H1 (cell line): ENCODE measurements at regions not wholly inside any gene's neighbourhood (a gene's known extent, or its start where the extent isn't known, plus 50 kb on each side); places are given as distances from the start of the nearest gene placed in this dataset.

Experiments used
- BCL11A ChIP-seq, 2 experiments: IDR thresholded peaks; one replicate each; pipeline ENCODE4 v1.6.1; 2011; ENCODE audit warnings: low read depth in 2 of 2, low read length in 2 of 2, mild to moderate bottlenecking in 2 of 2
- CHD2 ChIP-seq: IDR thresholded peaks from 2 replicates; pipeline ENCODE4 v1.6.1; 2012; ENCODE audit warnings: low read length, improper control_type of control experiment
- EP300 ChIP-seq, 2 experiments: IDR thresholded peaks; 1 replicate in 1 of 2; 2 replicates in 1 of 2; pipeline ENCODE4 v1.6.1; 2011 to 2012; ENCODE audit warnings: low read depth in 2 of 2, low read length in 2 of 2, mild to moderate bottlenecking in 2 of 2, borderline replicate concordance in 1 of 2, inconsistent platforms in 1 of 2, moderate library complexity in 1 of 2
- EZH2 ChIP-seq: fragments of 200-600 bp; sonication (generic); IDR thresholded peaks from 2 replicates; pipeline ENCODE4 v1.7.1; 2012; ENCODE audit warnings: low read depth, mild to moderate bottlenecking, moderate library complexity, low read length, inconsistent platforms; ENCODE audit not compliant: severe bottlenecking
- POLR2A ChIP-seq, 2 experiments: IDR thresholded peaks; 1 replicate in 1 of 2; 2 replicates in 1 of 2; pipeline ENCODE4 v1.6.1; 2011; ENCODE audit warnings: low read depth in 2 of 2, low read length in 2 of 2, mild to moderate bottlenecking in 2 of 2; ENCODE audit errors: control extremely low read depth in 1 of 2
- SIRT6 ChIP-seq: IDR thresholded peaks from one replicate; pipeline ENCODE4 v1.7.1; 2012; ENCODE audit warnings: low read length, inconsistent platforms
- SP2 ChIP-seq: IDR thresholded peaks from 2 replicates; pipeline ENCODE4 v1.6.1; 2012; ENCODE audit warnings: mild to moderate bottlenecking, low read length, inconsistent platforms
- TAF1 ChIP-seq: IDR thresholded peaks from 2 replicates; pipeline ENCODE4 v1.6.1; 2011; ENCODE audit warnings: mild to moderate bottlenecking, low read depth, low read length
- YY1 ChIP-seq: IDR thresholded peaks from 2 replicates; pipeline ENCODE4 v1.6.1; 2011; ENCODE audit warnings: low read depth, mild to moderate bottlenecking, low read length
- TF ChIP-seq, protein P1 (sequence below), 3 experiments: IDR thresholded peaks; 1 replicate in 2 of 3; 2 replicates in 1 of 3; pipeline versions ENCODE4 v1.5.1 to v1.6.1; 2011; ENCODE audit warnings: low read length in 3 of 3, mild to moderate bottlenecking in 3 of 3, inconsistent platforms in 2 of 3, low read depth in 1 of 3, moderate library complexity in 1 of 3; ENCODE audit not compliant: insufficient read depth in 1 of 3; ENCODE audit errors: control extremely low read depth in 1 of 3
- TF ChIP-seq, protein P2 (sequence below): IDR thresholded peaks from 2 replicates; pipeline ENCODE4 v1.6.1; 2011; ENCODE audit warnings: low read depth, mild to moderate bottlenecking, low read length; ENCODE audit not compliant: insufficient read depth

DNA sequence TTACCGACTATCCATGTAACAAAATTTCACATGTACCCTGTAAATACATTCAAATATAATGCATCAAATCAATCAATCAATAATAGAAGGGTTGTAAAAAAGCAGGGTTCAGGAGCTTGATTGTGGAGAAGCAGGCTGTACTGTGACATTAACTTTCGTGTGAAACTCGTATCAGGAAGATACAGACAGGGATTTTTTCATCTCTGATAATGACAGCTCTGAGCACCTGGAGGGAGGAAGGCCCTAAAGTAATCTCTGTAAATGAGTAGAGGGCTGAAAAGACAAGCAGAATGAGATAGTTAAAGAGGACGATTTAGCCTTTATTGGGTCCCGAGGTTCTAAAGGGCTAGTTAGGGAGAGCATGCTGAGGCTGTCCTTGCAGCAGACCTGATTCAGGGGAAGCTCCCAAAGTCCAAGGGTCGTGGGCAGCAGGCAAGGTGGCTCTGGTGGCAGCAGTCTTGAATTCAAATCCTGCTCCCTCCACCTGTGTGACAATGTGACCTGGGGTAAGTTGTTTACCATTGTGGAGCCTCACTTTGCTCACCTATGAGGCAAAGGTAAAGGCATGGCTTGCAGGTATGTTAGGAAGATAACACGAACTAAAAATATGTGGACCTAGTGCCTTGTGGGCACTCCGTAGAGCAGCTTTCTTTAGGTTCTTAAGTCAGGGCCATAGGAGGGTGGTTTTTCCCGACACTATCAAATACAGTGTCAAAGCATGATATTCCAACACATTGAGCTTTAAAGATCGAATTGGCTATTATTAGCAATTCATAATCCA, 219.4 kb upstream of the MYLIP start:
- TF ChIP-seq BCL11A (IDR thresholded peaks at IDR 0.05; ENCODE audit: low read depth in 2 of 2, low read length in 2 of 2) (no peak), CHD2 (no peak), EZH2 (no peak), YY1 (no peak), EP300 (IDR thresholded peaks at IDR 0.05; ENCODE audit: borderline replicate concordance in 1 of 2, low read depth in 2 of 2, low read length in 2 of 2) (no peak), POLR2A (IDR thresholded peaks at IDR 0.05; ENCODE audit: control extremely low read depth in 1 of 2, low read depth in 2 of 2, low read length in 2 of 2) (no peak), SP2 (no peak), SIRT6 (no peak), TAF1 (no peak)
- TF ChIP-seq, protein P1, sequence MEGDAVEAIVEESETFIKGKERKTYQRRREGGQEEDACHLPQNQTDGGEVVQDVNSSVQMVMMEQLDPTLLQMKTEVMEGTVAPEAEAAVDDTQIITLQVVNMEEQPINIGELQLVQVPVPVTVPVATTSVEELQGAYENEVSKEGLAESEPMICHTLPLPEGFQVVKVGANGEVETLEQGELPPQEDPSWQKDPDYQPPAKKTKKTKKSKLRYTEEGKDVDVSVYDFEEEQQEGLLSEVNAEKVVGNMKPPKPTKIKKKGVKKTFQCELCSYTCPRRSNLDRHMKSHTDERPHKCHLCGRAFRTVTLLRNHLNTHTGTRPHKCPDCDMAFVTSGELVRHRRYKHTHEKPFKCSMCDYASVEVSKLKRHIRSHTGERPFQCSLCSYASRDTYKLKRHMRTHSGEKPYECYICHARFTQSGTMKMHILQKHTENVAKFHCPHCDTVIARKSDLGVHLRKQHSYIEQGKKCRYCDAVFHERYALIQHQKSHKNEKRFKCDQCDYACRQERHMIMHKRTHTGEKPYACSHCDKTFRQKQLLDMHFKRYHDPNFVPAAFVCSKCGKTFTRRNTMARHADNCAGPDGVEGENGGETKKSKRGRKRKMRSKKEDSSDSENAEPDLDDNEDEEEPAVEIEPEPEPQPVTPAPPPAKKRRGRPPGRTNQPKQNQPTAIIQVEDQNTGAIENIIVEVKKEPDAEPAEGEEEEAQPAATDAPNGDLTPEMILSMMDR (IDR thresholded peaks at IDR 0.05; ENCODE audit: control extremely low read depth in 1 of 3, insufficient read depth in 1 of 3, low read depth in 1 of 3, low read length in 3 of 3): no peak
- TF ChIP-seq, protein P2, sequence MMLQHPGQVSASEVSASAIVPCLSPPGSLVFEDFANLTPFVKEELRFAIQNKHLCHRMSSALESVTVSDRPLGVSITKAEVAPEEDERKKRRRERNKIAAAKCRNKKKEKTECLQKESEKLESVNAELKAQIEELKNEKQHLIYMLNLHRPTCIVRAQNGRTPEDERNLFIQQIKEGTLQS: no peak
